Fibroblast of lung (primary cell): ENCODE measurements at regions not wholly inside any gene's neighbourhood (a gene's known extent, or its start where the extent isn't known, plus 50 kb on each side); places are given as distances from the start of the nearest gene placed in this dataset.

Experiments used
- DNase-seq, 2 donors: peaks; one replicate each; pipeline versions ENCODE4 v3.0.0 to v3.0.0-alpha.2; 2010; ENCODE audit warnings: low read depth in 2 of 2
- H2AFZ ChIP-seq: 2 replicates; pipeline ENCODE4 v1.5.1; 2012; ENCODE audit warnings: low read length, control low read depth, inconsistent platforms
- H3K27ac ChIP-seq: 2 replicates; pipeline ENCODE4 v1.5.1; 2011; ENCODE audit warnings: low read length, control low read depth; ENCODE audit not compliant: insufficient read depth
- H3K27me3 ChIP-seq: 2 replicates; pipeline ENCODE4 v1.5.1; 2011; ENCODE audit warnings: mild to moderate bottlenecking, low read length; ENCODE audit not compliant: control insufficient read depth, insufficient read depth
- H3K36me3 ChIP-seq: 2 replicates; pipeline ENCODE4 v1.5.1; 2011; ENCODE audit warnings: low read length; ENCODE audit not compliant: control insufficient read depth, insufficient read depth
- H3K4me1 ChIP-seq: 2 replicates; pipeline ENCODE4 v1.5.1; 2011; ENCODE audit warnings: low read length; ENCODE audit not compliant: control insufficient read depth, insufficient read depth; ENCODE audit errors: extremely low read depth
- H3K4me2 ChIP-seq: 2 replicates; pipeline ENCODE4 v1.5.1; 2011; ENCODE audit warnings: low read length, control low read depth; ENCODE audit not compliant: insufficient read depth; ENCODE audit errors: extremely low read depth
- H3K4me3 ChIP-seq, 4 experiments: fragments of 200-600 bp in 1 of 4; sonication (generic) in 1 of 4; replicated peaks in 1 of 4; 2 replicates each; pipeline ENCODE4 v1.5.1; 2011 to 2016; ENCODE audit warnings: low read length in 4 of 4, low read depth in 3 of 4, mild to moderate bottlenecking in 3 of 4, control low read depth in 2 of 4, inconsistent platforms in 1 of 4, mixed read lengths in 1 of 4; ENCODE audit not compliant: insufficient read depth in 1 of 4; ENCODE audit errors: control extremely low read depth in 1 of 4
- H3K79me2 ChIP-seq: 2 replicates; pipeline ENCODE4 v1.5.1; 2012; ENCODE audit warnings: mild to moderate bottlenecking, low read length, inconsistent platforms; ENCODE audit not compliant: control insufficient read depth, insufficient read depth
- H3K9ac ChIP-seq: 2 replicates; pipeline ENCODE4 v1.5.1; 2011; ENCODE audit warnings: mild to moderate bottlenecking, low read length, control low read depth; ENCODE audit not compliant: insufficient read depth
- H3K9me3 ChIP-seq: 2 replicates; pipeline ENCODE4 v1.5.1; 2012; ENCODE audit warnings: low read depth, low read length; ENCODE audit not compliant: control insufficient read depth, insufficient read depth
- H4K20me1 ChIP-seq: 2 replicates; pipeline ENCODE4 v1.5.1; 2011; ENCODE audit warnings: low read length; ENCODE audit not compliant: control insufficient read depth, insufficient read depth; ENCODE audit errors: extremely low read depth
- EZH2 ChIP-seq: IDR thresholded peaks from 2 replicates; pipeline ENCODE4 v1.5.1; 2012; ENCODE audit warnings: low read length, control low read depth, mild to moderate bottlenecking; ENCODE audit errors: missing control alignments
- TF ChIP-seq, protein P1 (sequence below), 2 donors: IDR thresholded peaks in 1 of 2; conservative IDR thresholded peaks in 1 of 2; 1 replicate in 1 of 2; 2 replicates in 1 of 2; pipeline ENCODE4 v1.5.1; 2011 to 2012; ENCODE audit warnings: low read length in 2 of 2, control low read depth in 1 of 2, inconsistent platforms in 1 of 2, low read depth in 1 of 2, mild to moderate bottlenecking in 1 of 2

GRCh38 chr13:27860743-27861142 lies 59.1 kb upstream of the PDX1 start:
- TF ChIP-seq, protein P1, sequence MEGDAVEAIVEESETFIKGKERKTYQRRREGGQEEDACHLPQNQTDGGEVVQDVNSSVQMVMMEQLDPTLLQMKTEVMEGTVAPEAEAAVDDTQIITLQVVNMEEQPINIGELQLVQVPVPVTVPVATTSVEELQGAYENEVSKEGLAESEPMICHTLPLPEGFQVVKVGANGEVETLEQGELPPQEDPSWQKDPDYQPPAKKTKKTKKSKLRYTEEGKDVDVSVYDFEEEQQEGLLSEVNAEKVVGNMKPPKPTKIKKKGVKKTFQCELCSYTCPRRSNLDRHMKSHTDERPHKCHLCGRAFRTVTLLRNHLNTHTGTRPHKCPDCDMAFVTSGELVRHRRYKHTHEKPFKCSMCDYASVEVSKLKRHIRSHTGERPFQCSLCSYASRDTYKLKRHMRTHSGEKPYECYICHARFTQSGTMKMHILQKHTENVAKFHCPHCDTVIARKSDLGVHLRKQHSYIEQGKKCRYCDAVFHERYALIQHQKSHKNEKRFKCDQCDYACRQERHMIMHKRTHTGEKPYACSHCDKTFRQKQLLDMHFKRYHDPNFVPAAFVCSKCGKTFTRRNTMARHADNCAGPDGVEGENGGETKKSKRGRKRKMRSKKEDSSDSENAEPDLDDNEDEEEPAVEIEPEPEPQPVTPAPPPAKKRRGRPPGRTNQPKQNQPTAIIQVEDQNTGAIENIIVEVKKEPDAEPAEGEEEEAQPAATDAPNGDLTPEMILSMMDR (conservative IDR thresholded peaks at IDR 0.05 in 1 of 2, IDR thresholded peaks at IDR 0.05 in 1 of 2; ENCODE audit: low read depth in 1 of 2, low read length in 2 of 2) = no peak
- no peak for TF ChIP-seq EZH2
- Histone ChIP-seq H3K4me3 (no peak overlapping the region), H3K27me3 (no peaks in the 10 kb centered on the region), H3K9ac (no peak overlapping the region), H3K27ac (no peak overlapping the region), H3K36me3 (no peaks in the 10 kb centered on the region), H3K4me2 (no peak overlapping the region), H4K20me1 (no peaks in the 10 kb centered on the region), H3K79me2 (no peaks in the 10 kb centered on the region), H3K9me3 (no peaks in the 10 kb centered on the region), H3K4me1 (no peaks in the 10 kb centered on the region), H2AFZ (no peak overlapping the region)
- DNase-seq = no peak

DNA sequence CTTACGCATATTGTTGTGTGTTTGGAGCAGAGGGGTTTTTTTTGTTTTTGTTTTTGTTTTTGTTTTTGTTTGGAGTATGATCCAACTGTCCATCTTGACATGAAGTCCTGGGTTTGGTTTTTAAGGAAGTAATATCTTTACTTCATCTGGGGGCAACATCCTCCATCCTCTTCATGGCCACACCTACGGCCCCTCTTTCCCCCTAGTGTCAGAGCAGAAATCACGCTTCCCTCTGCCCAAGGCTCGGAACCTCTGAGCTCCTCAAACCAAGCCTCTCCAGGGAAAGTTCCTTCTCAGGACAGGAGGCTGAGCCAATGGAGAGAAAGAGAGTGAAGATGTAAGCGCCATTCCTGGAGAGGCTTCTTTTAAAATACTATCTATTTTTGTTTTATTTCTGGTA lies 58.6 kb upstream of the PDX1 start:
- Histone ChIP-seq H3K27me3 (no peaks in the 10 kb centered on the region), H3K4me3 (no peak overlapping the region), H3K36me3 (no peaks in the 10 kb centered on the region), H3K4me1 (no peaks in the 10 kb centered on the region), H3K9me3 (no peaks in the 10 kb centered on the region), H2AFZ (no peak overlapping the region), H3K4me2 (no peak overlapping the region), H3K27ac (no peak overlapping the region), H3K79me2 (no peaks in the 10 kb centered on the region), H4K20me1 (no peaks in the 10 kb centered on the region), H3K9ac (no peak overlapping the region)
- DNase-seq = no peak
- TF ChIP-seq EZH2 = no peak
- TF ChIP-seq, protein P1 (conservative IDR thresholded peaks at IDR 0.05 in 1 of 2, IDR thresholded peaks at IDR 0.05 in 1 of 2; ENCODE audit: low read depth in 1 of 2, low read length in 2 of 2) = no peak

GRCh38 chr13:27868641-27869435 lies 51.0 kb upstream of the PDX1 start:
- no peak overlapping the region for H3K9ac ChIP-seq
- H3K27ac ChIP-seq = no peak overlapping the region
- no peak overlapping the region for H3K4me2 ChIP-seq
- no peaks in the 10 kb centered on the region for H3K79me2 ChIP-seq
- H3K4me3 ChIP-seq = no peak overlapping the region
- no peak overlapping the region for H2AFZ ChIP-seq
- no peaks in the 10 kb centered on the region for H3K4me1 ChIP-seq
- DNase-seq = peak in 1 of 2 donors; percentile 8
- TF ChIP-seq, protein P1 (conservative IDR thresholded peaks at IDR 0.05 in 1 of 2, IDR thresholded peaks at IDR 0.05 in 1 of 2; ENCODE audit: low read depth in 1 of 2, low read length in 2 of 2) = peak; percentile 40 to 56
- TF ChIP-seq EZH2 = no peak
- H4K20me1 ChIP-seq = no peaks in the 10 kb centered on the region
- H3K9me3 ChIP-seq = no peaks in the 10 kb centered on the region
- H3K36me3 ChIP-seq = no peaks in the 10 kb centered on the region
- H3K27me3 ChIP-seq = no peaks in the 10 kb centered on the region
